ENCODE measurements at regions not wholly inside any gene's neighbourhood (a gene's known extent, or its start where the extent isn't known, plus 50 kb on each side); places are given as distances from the start of the nearest gene placed in this dataset.

GRCh38 chr2:104598636-104599035 lies 255.3 kb upstream of the POU3F3 start:
- no peak overlapping the region for H3K4me2 ChIP-seq (ENCODE audit: insufficient read depth, low read length)
- H3K79me2 ChIP-seq (ENCODE audit: insufficient read depth, low read length), result no peaks in the 10 kb centered on the region
- no peak overlapping the region for H3K4me3 ChIP-seq (ENCODE audit: low read depth in 1 of 2, low read length in 2 of 2)
- no peak overlapping the region for H3K27ac ChIP-seq (ENCODE audit: low read length)
- H3K4me1 ChIP-seq (ENCODE audit: insufficient read depth, low read length), result no peaks in the 10 kb centered on the region
- no peak for TF ChIP-seq EZH2 (IDR thresholded peaks at IDR 0.05; ENCODE audit: borderline replicate concordance, low read depth, low read length, severe bottlenecking)
- no peak for TF ChIP-seq CTCF (IDR thresholded peaks at IDR 0.05; ENCODE audit: borderline replicate concordance, extremely low read depth, low read length, poor library complexity, severe bottlenecking)
- no peaks in the 10 kb centered on the region for H3K36me3 ChIP-seq (ENCODE audit: insufficient read depth, low read length)
- H2AFZ ChIP-seq (ENCODE audit: low read depth, low read length), result no peak overlapping the region
- no peak for ATAC-seq (ENCODE audit: insufficient read depth, low read depth)
- H3K9ac ChIP-seq (ENCODE audit: low read depth, low read length), result no peak overlapping the region
- no peak for DNase-seq
- no peaks in the 10 kb centered on the region for H3K27me3 ChIP-seq (ENCODE audit: insufficient read depth, low read length, poor library complexity)
- no peaks in the 10 kb centered on the region for H4K20me1 ChIP-seq (ENCODE audit: insufficient read depth, low read length)
- H3K9me3 ChIP-seq (ENCODE audit: insufficient read depth, low read length, severe bottlenecking), result no peaks in the 10 kb centered on the region

- H3K36me3 ChIP-seq (ENCODE audit: insufficient read depth, low read length), result no peaks in the 10 kb centered on the region
- no peak overlapping the region for H3K4me2 ChIP-seq (ENCODE audit: insufficient read depth, low read length)
- H3K4me3 ChIP-seq (ENCODE audit: low read depth in 1 of 2, low read length in 2 of 2), result no peak overlapping the region
- ATAC-seq (ENCODE audit: insufficient read depth, low read depth), result no peak
- H3K27me3 ChIP-seq (ENCODE audit: insufficient read depth, low read length, poor library complexity), result no peaks in the 10 kb centered on the region
- TF ChIP-seq CTCF (IDR thresholded peaks at IDR 0.05; ENCODE audit: borderline replicate concordance, extremely low read depth, low read length, poor library complexity, severe bottlenecking), result no peak
- no peak for TF ChIP-seq EZH2 (IDR thresholded peaks at IDR 0.05; ENCODE audit: borderline replicate concordance, low read depth, low read length, severe bottlenecking)
- H3K27ac ChIP-seq (ENCODE audit: low read length), result no peak overlapping the region
- no peak overlapping the region for H2AFZ ChIP-seq (ENCODE audit: low read depth, low read length)
- no peak for DNase-seq
- H3K9me3 ChIP-seq (ENCODE audit: insufficient read depth, low read length, severe bottlenecking), result no peaks in the 10 kb centered on the region
- H3K9ac ChIP-seq (ENCODE audit: low read depth, low read length), result no peak overlapping the region
- H3K4me1 ChIP-seq (ENCODE audit: insufficient read depth, low read length), result no peaks in the 10 kb centered on the region
- H3K79me2 ChIP-seq (ENCODE audit: insufficient read depth, low read length), result no peaks in the 10 kb centered on the region
- H4K20me1 ChIP-seq (ENCODE audit: insufficient read depth, low read length), result no peaks in the 10 kb centered on the region
Measured at GRCh38 chr2:104599787-104600510, 254.0 kb upstream of the POU3F3 start.

- DNase-seq, result no peak
- no peak for ATAC-seq (ENCODE audit: insufficient read depth, low read depth)
- TF ChIP-seq EZH2 (IDR thresholded peaks at IDR 0.05; ENCODE audit: borderline replicate concordance, low read depth, low read length, severe bottlenecking), result no peak
- TF ChIP-seq CTCF (IDR thresholded peaks at IDR 0.05; ENCODE audit: borderline replicate concordance, extremely low read depth, low read length, poor library complexity, severe bottlenecking), result no peak
- Histone ChIP-seq H3K27ac (ENCODE audit: low read length) (no peak overlapping the region), H3K4me1 (ENCODE audit: insufficient read depth, low read length) (no peaks in the 10 kb centered on the region), H3K36me3 (ENCODE audit: insufficient read depth, low read length) (no peaks in the 10 kb centered on the region), H2AFZ (ENCODE audit: low read depth, low read length) (no peak overlapping the region), H3K9me3 (ENCODE audit: insufficient read depth, low read length, severe bottlenecking) (no peaks in the 10 kb centered on the region), H4K20me1 (ENCODE audit: insufficient read depth, low read length) (no peaks in the 10 kb centered on the region), H3K27me3 (ENCODE audit: insufficient read depth, low read length, poor library complexity) (no peaks in the 10 kb centered on the region), H3K9ac (ENCODE audit: low read depth, low read length) (no peak overlapping the region), H3K4me2 (ENCODE audit: insufficient read depth, low read length) (no peak overlapping the region), H3K4me3 (ENCODE audit: low read depth in 1 of 2, low read length in 2 of 2) (no peak overlapping the region), H3K79me2 (ENCODE audit: insufficient read depth, low read length) (no peaks in the 10 kb centered on the region)
Measured at GRCh38 chr2:104606056-104606455, 247.9 kb upstream of the POU3F3 start.
